Small intestine (tissue), 7 donors: ENCODE measurements at regions not wholly inside any gene's neighbourhood (a gene's known extent, or its start where the extent isn't known, plus 50 kb on each side); places are given as distances from the start of the nearest gene placed in this dataset.

Experiments used
- DNase-seq, 2 donors: peaks; one replicate each; pipeline versions ENCODE4 v3.0.0 to v3.0.0-alpha.2; 2013
- FAIRE-seq: peaks from 2 replicates; lab custom pipeline; 2012; peaks lifted over from hg19 to GRCh38; lab: Jason Lieb, UNC
- H3K27ac ChIP-seq, 3 donors: one replicate each; pipeline ENCODE4 v1.5.1; 2013; ENCODE audit warnings: low read length in 2 of 3, mild to moderate bottlenecking in 2 of 3, control low read depth in 1 of 3, inconsistent platforms in 1 of 3, low read depth in 1 of 3, moderate library complexity in 1 of 3
- H3K27me3 ChIP-seq, 3 donors: one replicate each; pipeline ENCODE4 v1.6.1; 2013; ENCODE audit warnings: low read length in 3 of 3, inconsistent platforms in 1 of 3; ENCODE audit not compliant: control insufficient read depth in 3 of 3, insufficient read depth in 3 of 3
- H3K36me3 ChIP-seq, 3 donors: one replicate each; pipeline ENCODE4 v1.6.1; 2013; ENCODE audit warnings: low read length in 3 of 3, inconsistent platforms in 1 of 3, low read depth in 1 of 3, mild to moderate bottlenecking in 1 of 3, moderate library complexity in 1 of 3; ENCODE audit not compliant: control insufficient read depth in 3 of 3, insufficient read depth in 2 of 3
- H3K4me1 ChIP-seq, 3 donors: one replicate each; pipeline ENCODE4 v1.6.1; 2013; ENCODE audit warnings: low read length in 2 of 3, inconsistent platforms in 1 of 3, low read depth in 1 of 3, mild to moderate bottlenecking in 1 of 3, moderate library complexity in 1 of 3; ENCODE audit not compliant: control insufficient read depth in 3 of 3, insufficient read depth in 2 of 3
- H3K4me3 ChIP-seq, 3 donors: one replicate each; pipeline ENCODE4 v1.5.1; 2013; ENCODE audit warnings: low read length in 3 of 3, control low read depth in 1 of 3, inconsistent platforms in 1 of 3, low read depth in 1 of 3, mild to moderate bottlenecking in 1 of 3, moderate library complexity in 1 of 3
- H3K9me3 ChIP-seq, 2 donors: one replicate each; pipeline ENCODE4 v1.6.1; 2013; ENCODE audit warnings: low read depth in 1 of 2, low read length in 1 of 2; ENCODE audit not compliant: control insufficient read depth in 2 of 2, insufficient read depth in 1 of 2
- WGBS, 3 donors: extraction: QIAGEN DNeasy Blood & Tissue Kit; methylation state at CpG; one replicate each; pipeline ENCODE4 v1.1.7; 2013; 5-methylcytosine and 5-hydroxymethylcytosine counted together
- donor health status: healthy with polysubstance abuse.
- donor health status: control.
- donor health status: control.
- donor health status: Bipolar disorder and iron deficiency.
- donor health status: healthy.

- no peaks in the 10 kb centered on the region for H3K36me3 ChIP-seq
- H3K4me3 ChIP-seq = no peak overlapping the region
- no peak overlapping the region for H3K27ac ChIP-seq
- no peak for DNase-seq
- FAIRE-seq = no peak
- 51 to 68% (median 54%) methylated on average over 3 of the region's 3 CpGs for WGBS, 3 donors
- no peaks in the 10 kb centered on the region for H3K27me3 ChIP-seq
- no peaks in the 10 kb centered on the region for H3K4me1 ChIP-seq
- H3K9me3 ChIP-seq = peaks cover 0 to 6% of the 10 kb centered on the region in 2 donors
Observed at GRCh38 chr4:19119904-19120560, 1098.5 kb upstream of the LCORL start.

GRCh38 chr4:19117022-19117421 is 1095.5 kb upstream of the LCORL start:
- FAIRE-seq (no peak), DNase-seq (no peak)
- no peaks in the 10 kb centered on the region for H3K27me3 ChIP-seq
- no peaks in the 10 kb centered on the region for H3K36me3 ChIP-seq
- no peak overlapping the region for H3K4me3 ChIP-seq
- H3K9me3 ChIP-seq = peaks cover 0 to 6% of the 10 kb centered on the region in 2 donors
- H3K27ac ChIP-seq = no peak overlapping the region
- H3K4me1 ChIP-seq = no peaks in the 10 kb centered on the region
- WGBS, 3 donors = 48 to 76% (median 56%) methylated on average over 2 of the region's 2 CpGs

GRCh38 chr4:19104176-19104575 is 1082.6 kb upstream of the LCORL start:
- no peak overlapping the region for H3K4me3 ChIP-seq
- no peaks in the 10 kb centered on the region for H3K36me3 ChIP-seq
- H3K4me1 ChIP-seq = no peaks in the 10 kb centered on the region
- DNase-seq (no peak), FAIRE-seq (no peak)
- H3K27me3 ChIP-seq = no peaks in the 10 kb centered on the region
- H3K27ac ChIP-seq = no peak overlapping the region
- no peaks in the 10 kb centered on the region for H3K9me3 ChIP-seq
- 83 to 86% (median 84%) methylated on average over 4 of the region's 4 CpGs for WGBS, 3 donors

- H3K4me3 ChIP-seq = no peak overlapping the region
- no peaks in the 10 kb centered on the region for H3K4me1 ChIP-seq
- DNase-seq (no peak), FAIRE-seq (no peak)
- 57 to 65% (median 61%) methylated on average over 5 of the region's 5 CpGs for WGBS, 3 donors
- H3K9me3 ChIP-seq = no peaks in the 10 kb centered on the region
- H3K27me3 ChIP-seq = no peaks in the 10 kb centered on the region
- H3K27ac ChIP-seq = no peak overlapping the region
- H3K36me3 ChIP-seq = no peaks in the 10 kb centered on the region
Observed at GRCh38 chr4:19095491-19096046, 1074.0 kb upstream of the LCORL start.

- Histone ChIP-seq H3K4me3 (no peak overlapping the region), H3K36me3 (no peaks in the 10 kb centered on the region), H3K9me3 (no peaks in the 10 kb centered on the region), H3K4me1 (no peaks in the 10 kb centered on the region), H3K27me3 (no peaks in the 10 kb centered on the region), H3K27ac (no peak overlapping the region)
- DNase-seq = no peak
- 20 to 34% (median 34%) methylated on average over 2 of the region's 2 CpGs for WGBS, 3 donors
- FAIRE-seq = no peak
Observed at GRCh38 chr4:19093951-19094350, 1072.4 kb upstream of the LCORL start.

- Histone ChIP-seq H3K9me3 (peaks cover 0 to 4% of the 10 kb centered on the region in 2 donors), H3K27me3 (no peaks in the 10 kb centered on the region), H3K27ac (no peak overlapping the region), H3K4me1 (no peaks in the 10 kb centered on the region), H3K36me3 (no peaks in the 10 kb centered on the region), H3K4me3 (no peak overlapping the region)
- FAIRE-seq = no peak
- no peak for DNase-seq
Observed at GRCh38 chr4:19092797-19093196, 1071.2 kb upstream of the LCORL start.

GRCh38 chr4:19074036-19074435 is 1052.5 kb upstream of the LCORL start:
- Histone ChIP-seq H3K4me1 (no peaks in the 10 kb centered on the region), H3K27me3 (no peaks in the 10 kb centered on the region), H3K36me3 (no peaks in the 10 kb centered on the region), H3K4me3 (no peak overlapping the region), H3K9me3 (no peaks in the 10 kb centered on the region), H3K27ac (no peak overlapping the region)
- no peak for FAIRE-seq
- WGBS, 3 donors = 85 to 90% (median 86%) methylated on average over 2 of the region's 2 CpGs
- DNase-seq = no peak

- Histone ChIP-seq H3K27me3 (no peaks in the 10 kb centered on the region), H3K36me3 (no peaks in the 10 kb centered on the region), H3K9me3 (peaks cover 0 to 14% of the 10 kb centered on the region in 2 donors), H3K4me1 (no peaks in the 10 kb centered on the region), H3K27ac (no peak overlapping the region), H3K4me3 (no peak overlapping the region)
- 28 to 69% (median 49%) methylated on average over 5 of the region's 5 CpGs for WGBS, 3 donors
- DNase-seq (peak in 1 of 2 donors; percentile 6), FAIRE-seq (no peak)
Observed at GRCh38 chr4:19063662-19064061, 1042.1 kb upstream of the LCORL start.

- Histone ChIP-seq H3K27me3 (no peaks in the 10 kb centered on the region), H3K4me3 (no peak overlapping the region), H3K36me3 (no peaks in the 10 kb centered on the region), H3K4me1 (no peaks in the 10 kb centered on the region), H3K9me3 (peaks cover 0 to 2% of the 10 kb centered on the region in 2 donors), H3K27ac (no peak overlapping the region)
- 15 to 50% (median 19%) methylated on average over 1 of the region's 1 CpG for WGBS, 3 donors
- FAIRE-seq (no peak), DNase-seq (no peak)
Observed at GRCh38 chr4:19054916-19055315, 1033.4 kb upstream of the LCORL start.
